ENCODE measurements at regions not wholly inside any gene's neighbourhood (a gene's known extent, or its start where the extent isn't known, plus 50 kb on each side); places are given as distances from the start of the nearest gene placed in this dataset.

DNA sequence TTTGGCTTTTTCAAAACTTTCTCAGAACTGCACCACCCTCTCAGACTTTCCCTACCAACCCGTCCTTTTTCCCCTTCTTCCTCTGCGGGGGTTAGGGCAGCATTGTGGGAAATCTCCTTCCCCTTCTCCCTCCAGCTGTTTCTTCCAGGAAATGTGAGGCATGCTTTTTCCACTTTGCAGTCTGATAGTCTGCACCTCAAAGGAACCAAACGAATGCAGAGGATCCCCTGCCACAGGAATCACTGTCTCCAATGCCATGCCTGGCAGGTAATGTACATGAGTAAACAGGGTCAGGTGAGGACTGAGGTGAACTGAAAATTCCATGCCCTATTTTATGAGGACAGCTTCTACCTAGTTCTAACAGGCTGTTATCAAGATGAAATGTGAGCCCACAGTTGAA is 218.4 kb downstream of the BCAS1 start:
- TF ChIP-seq, protein P1, sequence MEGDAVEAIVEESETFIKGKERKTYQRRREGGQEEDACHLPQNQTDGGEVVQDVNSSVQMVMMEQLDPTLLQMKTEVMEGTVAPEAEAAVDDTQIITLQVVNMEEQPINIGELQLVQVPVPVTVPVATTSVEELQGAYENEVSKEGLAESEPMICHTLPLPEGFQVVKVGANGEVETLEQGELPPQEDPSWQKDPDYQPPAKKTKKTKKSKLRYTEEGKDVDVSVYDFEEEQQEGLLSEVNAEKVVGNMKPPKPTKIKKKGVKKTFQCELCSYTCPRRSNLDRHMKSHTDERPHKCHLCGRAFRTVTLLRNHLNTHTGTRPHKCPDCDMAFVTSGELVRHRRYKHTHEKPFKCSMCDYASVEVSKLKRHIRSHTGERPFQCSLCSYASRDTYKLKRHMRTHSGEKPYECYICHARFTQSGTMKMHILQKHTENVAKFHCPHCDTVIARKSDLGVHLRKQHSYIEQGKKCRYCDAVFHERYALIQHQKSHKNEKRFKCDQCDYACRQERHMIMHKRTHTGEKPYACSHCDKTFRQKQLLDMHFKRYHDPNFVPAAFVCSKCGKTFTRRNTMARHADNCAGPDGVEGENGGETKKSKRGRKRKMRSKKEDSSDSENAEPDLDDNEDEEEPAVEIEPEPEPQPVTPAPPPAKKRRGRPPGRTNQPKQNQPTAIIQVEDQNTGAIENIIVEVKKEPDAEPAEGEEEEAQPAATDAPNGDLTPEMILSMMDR (IDR thresholded peaks at IDR 0.05) = no peak
- TF ChIP-seq POLR2A (IDR thresholded peaks at IDR 0.05) = no peak

Data from right lobe of liver (tissue), 4 donors.